ENCODE measurements at regions not wholly inside any gene's neighbourhood (a gene's known extent, or its start where the extent isn't known, plus 50 kb on each side); places are given as distances from the start of the nearest gene placed in this dataset.

DNA sequence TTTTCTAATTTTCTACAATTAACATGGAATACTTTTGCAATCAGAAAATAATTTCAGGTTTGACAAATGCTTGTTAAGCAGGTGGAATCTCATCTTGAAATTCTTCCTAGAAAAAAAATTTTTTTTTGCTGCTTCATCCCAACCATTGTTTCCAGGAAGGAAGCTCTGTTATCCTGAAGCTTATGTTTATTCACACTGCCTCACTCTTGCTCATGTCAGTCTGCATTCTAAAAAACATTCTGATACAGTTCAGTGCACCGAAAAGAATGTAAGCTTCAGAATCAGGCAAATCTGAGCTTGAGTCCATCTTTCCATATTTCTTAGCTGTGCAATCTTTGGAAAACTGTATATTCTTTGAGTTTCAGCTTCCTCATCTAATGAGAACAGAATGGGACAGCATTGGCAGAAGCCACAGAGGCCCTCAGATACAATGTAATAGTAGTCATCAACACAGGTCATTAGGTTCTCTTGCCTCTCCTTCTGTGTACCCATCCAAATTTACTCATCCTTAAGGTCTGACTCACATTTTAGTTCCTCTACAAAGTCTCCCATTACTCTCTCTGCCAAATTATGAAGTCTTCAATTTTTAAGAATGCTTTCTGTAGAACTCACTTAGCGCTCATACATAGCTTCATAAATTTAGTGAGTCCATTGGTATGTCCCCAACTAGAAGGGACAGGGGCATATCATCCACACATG lies 881.8 kb upstream of the NR2F2 start (continued):
- TF ChIP-seq, protein P1, sequence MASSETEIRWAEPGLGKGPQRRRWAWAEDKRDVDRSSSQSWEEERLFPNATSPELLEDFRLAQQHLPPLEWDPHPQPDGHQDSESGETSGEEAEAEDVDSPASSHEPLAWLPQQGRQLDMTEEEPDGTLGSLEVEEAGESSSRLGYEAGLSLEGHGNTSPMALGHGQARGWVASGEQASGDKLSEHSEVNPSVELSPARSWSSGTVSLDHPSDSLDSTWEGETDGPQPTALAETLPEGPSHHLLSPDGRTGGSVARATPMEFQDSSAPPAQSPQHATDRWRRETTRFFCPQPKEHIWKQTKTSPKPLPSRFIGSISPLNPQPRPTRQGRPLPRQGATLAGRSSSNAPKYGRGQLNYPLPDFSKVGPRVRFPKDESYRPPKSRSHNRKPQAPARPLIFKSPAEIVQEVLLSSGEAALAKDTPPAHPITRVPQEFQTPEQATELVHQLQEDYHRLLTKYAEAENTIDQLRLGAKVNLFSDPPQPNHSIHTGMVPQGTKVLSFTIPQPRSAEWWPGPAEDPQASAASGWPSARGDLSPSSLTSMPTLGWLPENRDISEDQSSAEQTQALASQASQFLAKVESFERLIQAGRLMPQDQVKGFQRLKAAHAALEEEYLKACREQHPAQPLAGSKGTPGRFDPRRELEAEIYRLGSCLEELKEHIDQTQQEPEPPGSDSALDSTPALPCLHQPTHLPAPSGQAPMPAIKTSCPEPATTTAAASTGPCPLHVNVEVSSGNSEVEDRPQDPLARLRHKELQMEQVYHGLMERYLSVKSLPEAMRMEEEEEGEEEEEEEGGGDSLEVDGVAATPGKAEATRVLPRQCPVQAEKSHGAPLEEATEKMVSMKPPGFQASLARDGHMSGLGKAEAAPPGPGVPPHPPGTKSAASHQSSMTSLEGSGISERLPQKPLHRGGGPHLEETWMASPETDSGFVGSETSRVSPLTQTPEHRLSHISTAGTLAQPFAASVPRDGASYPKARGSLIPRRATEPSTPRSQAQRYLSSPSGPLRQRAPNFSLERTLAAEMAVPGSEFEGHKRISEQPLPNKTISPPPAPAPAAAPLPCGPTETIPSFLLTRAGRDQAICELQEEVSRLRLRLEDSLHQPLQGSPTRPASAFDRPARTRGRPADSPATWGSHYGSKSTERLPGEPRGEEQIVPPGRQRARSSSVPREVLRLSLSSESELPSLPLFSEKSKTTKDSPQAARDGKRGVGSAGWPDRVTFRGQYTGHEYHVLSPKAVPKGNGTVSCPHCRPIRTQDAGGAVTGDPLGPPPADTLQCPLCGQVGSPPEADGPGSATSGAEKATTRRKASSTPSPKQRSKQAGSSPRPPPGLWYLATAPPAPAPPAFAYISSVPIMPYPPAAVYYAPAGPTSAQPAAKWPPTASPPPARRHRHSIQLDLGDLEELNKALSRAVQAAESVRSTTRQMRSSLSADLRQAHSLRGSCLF (CRISPR knock-in tag; IDR thresholded peaks at IDR 0.05; ENCODE audit: borderline replicate concordance), result no peak
- TF ChIP-seq, protein P2, sequence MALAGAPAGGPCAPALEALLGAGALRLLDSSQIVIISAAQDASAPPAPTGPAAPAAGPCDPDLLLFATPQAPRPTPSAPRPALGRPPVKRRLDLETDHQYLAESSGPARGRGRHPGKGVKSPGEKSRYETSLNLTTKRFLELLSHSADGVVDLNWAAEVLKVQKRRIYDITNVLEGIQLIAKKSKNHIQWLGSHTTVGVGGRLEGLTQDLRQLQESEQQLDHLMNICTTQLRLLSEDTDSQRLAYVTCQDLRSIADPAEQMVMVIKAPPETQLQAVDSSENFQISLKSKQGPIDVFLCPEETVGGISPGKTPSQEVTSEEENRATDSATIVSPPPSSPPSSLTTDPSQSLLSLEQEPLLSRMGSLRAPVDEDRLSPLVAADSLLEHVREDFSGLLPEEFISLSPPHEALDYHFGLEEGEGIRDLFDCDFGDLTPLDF (CRISPR knock-in tag; IDR thresholded peaks at IDR 0.05), result no peak
- TF ChIP-seq, protein P3, sequence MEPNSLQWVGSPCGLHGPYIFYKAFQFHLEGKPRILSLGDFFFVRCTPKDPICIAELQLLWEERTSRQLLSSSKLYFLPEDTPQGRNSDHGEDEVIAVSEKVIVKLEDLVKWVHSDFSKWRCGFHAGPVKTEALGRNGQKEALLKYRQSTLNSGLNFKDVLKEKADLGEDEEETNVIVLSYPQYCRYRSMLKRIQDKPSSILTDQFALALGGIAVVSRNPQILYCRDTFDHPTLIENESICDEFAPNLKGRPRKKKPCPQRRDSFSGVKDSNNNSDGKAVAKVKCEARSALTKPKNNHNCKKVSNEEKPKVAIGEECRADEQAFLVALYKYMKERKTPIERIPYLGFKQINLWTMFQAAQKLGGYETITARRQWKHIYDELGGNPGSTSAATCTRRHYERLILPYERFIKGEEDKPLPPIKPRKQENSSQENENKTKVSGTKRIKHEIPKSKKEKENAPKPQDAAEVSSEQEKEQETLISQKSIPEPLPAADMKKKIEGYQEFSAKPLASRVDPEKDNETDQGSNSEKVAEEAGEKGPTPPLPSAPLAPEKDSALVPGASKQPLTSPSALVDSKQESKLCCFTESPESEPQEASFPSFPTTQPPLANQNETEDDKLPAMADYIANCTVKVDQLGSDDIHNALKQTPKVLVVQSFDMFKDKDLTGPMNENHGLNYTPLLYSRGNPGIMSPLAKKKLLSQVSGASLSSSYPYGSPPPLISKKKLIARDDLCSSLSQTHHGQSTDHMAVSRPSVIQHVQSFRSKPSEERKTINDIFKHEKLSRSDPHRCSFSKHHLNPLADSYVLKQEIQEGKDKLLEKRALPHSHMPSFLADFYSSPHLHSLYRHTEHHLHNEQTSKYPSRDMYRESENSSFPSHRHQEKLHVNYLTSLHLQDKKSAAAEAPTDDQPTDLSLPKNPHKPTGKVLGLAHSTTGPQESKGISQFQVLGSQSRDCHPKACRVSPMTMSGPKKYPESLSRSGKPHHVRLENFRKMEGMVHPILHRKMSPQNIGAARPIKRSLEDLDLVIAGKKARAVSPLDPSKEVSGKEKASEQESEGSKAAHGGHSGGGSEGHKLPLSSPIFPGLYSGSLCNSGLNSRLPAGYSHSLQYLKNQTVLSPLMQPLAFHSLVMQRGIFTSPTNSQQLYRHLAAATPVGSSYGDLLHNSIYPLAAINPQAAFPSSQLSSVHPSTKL (CRISPR knock-in tag; IDR thresholded peaks at IDR 0.05), result no peak
- TF ChIP-seq, protein P4, sequence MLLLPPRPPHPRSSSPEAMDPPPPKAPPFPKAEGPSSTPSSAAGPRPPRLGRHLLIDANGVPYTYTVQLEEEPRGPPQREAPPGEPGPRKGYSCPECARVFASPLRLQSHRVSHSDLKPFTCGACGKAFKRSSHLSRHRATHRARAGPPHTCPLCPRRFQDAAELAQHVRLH (CRISPR knock-in tag; IDR thresholded peaks at IDR 0.05; ENCODE audit: borderline replicate concordance, low read depth), result no peak
- TF ChIP-seq MAZ (IDR thresholded peaks at IDR 0.05; ENCODE audit: borderline replicate concordance, low read depth, low read length), result no peak
- TF ChIP-seq MAZ (CRISPR knock-in tag; IDR thresholded peaks at IDR 0.05; ENCODE audit: low read depth), result no peak
- TF ChIP-seq NONO (IDR thresholded peaks at IDR 0.05), result no peak
- no peak for TF ChIP-seq NONO (CRISPR knock-in tag; conservative IDR thresholded peaks at IDR 0.05)
- TF ChIP-seq MBNL3 (CRISPR knock-in tag; conservative IDR thresholded peaks at IDR 0.05), result no peak
